IMR-90 (cell line): ENCODE measurements at regions not wholly inside any gene's neighbourhood (a gene's known extent, or its start where the extent isn't known, plus 50 kb on each side); places are given as distances from the start of the nearest gene placed in this dataset.

Source experiments
- ATAC-seq: fragments of 200-7000 bp; cut with Tn5 transposase; 2 replicates; pipeline ENCODE4 v1.9.1; 2020; ENCODE audit warnings: low read depth, mild to moderate bottlenecking, moderate library complexity
- BruUV-seq: library from RNA; stranded (reverse); fragments of 400-500 nt; replicated peaks from 2 replicates; lab custom pipeline; 2021; lab: Mats Ljungman, UMichigan
- CTCF ChIA-PET: fragments of 300-600 bp; formaldehyde crosslinking; extraction: SDS; loops from one replicate; lab custom pipeline; 2021; ENCODE audit warnings: antibody characterized with exemption; lab: Yijun Ruan, JAX
- POLR2A ChIA-PET: fragments of 300-600 bp; sonication (Branson Sonifier 250); formaldehyde crosslinking; loops from one replicate; lab custom pipeline; 2022; ENCODE audit warnings: antibody characterized with exemption; ENCODE audit not compliant: unreplicated experiment; lab: Charles Lee
- DNase-seq: peaks from one replicate; pipeline ENCODE4 v3.0.0; 2013
- H2AFZ ChIP-seq: replicated peaks from 2 replicates; pipeline ENCODE3; 2013; ENCODE audit warnings: low read length, mild to moderate bottlenecking; ENCODE audit not compliant: poor library complexity
- H2AK5ac ChIP-seq: 2 replicates; pipeline ENCODE4 v1.6.1; 2013; ENCODE audit warnings: low read depth, low read length, inconsistent platforms
- H2AK9ac ChIP-seq: replicated peaks from 2 replicates; pipeline ENCODE3; 2013; ENCODE audit warnings: mild to moderate bottlenecking, low read depth, low read length, moderate library complexity; ENCODE audit not compliant: poor library complexity
- H2BK120ac ChIP-seq: 2 replicates; pipeline ENCODE4 v1.6.1; 2013; ENCODE audit warnings: low read depth, low read length, inconsistent platforms
- H2BK15ac ChIP-seq: 3 replicates; pipeline ENCODE4 v1.6.1; 2013; ENCODE audit warnings: low read depth, low read length, inconsistent platforms
- H2BK20ac ChIP-seq: 2 replicates; pipeline ENCODE4 v1.6.1; 2013; ENCODE audit warnings: low read depth, mild to moderate bottlenecking, inconsistent platforms, low read length, moderate library complexity
- H2BK5ac ChIP-seq: 2 replicates; pipeline ENCODE4 v1.6.1; 2013; ENCODE audit warnings: mild to moderate bottlenecking, low read depth, low read length, inconsistent platforms; ENCODE audit not compliant: poor library complexity, severe bottlenecking
- H3K14ac ChIP-seq: replicated peaks from 2 replicates; pipeline ENCODE4 v1.6.1; 2013; ENCODE audit warnings: low read depth, low read length, inconsistent platforms
- H3K18ac ChIP-seq: 2 replicates; pipeline ENCODE4 v1.6.1; 2013; ENCODE audit warnings: low read depth, low read length, control low read depth
- H3K23ac ChIP-seq: 2 replicates; pipeline ENCODE4 v1.6.1; 2013; ENCODE audit warnings: low read depth, low read length, inconsistent platforms
- H3K27ac ChIP-seq: 2 replicates; pipeline ENCODE4 v1.5.1; 2013; ENCODE audit warnings: mild to moderate bottlenecking, control low read depth, low read length; ENCODE audit not compliant: insufficient read depth
- H3K27me3 ChIP-seq: 2 replicates; pipeline ENCODE4 v1.6.1; 2013; ENCODE audit warnings: low read length; ENCODE audit not compliant: control insufficient read depth, insufficient read depth
- H3K36me3 ChIP-seq: 2 replicates; pipeline ENCODE4 v1.6.1; 2013; ENCODE audit warnings: low read length, mixed read lengths; ENCODE audit not compliant: control insufficient read depth, insufficient read depth
- H3K4ac ChIP-seq: 2 replicates; pipeline ENCODE4 v1.6.1; 2013; ENCODE audit warnings: low read depth, low read length, inconsistent platforms
- H3K4me1 ChIP-seq: 2 replicates; pipeline ENCODE4 v1.6.1; 2013; ENCODE audit warnings: low read length, mixed read lengths; ENCODE audit not compliant: control insufficient read depth, insufficient read depth
- H3K4me2 ChIP-seq: 2 replicates; pipeline ENCODE4 v1.6.1; 2013; ENCODE audit warnings: low read depth, mild to moderate bottlenecking, control low read depth, low read length, moderate library complexity
- H3K4me3 ChIP-seq: 2 replicates; pipeline ENCODE4 v1.5.1; 2013; ENCODE audit warnings: low read depth, mild to moderate bottlenecking, control low read depth, low read length, moderate library complexity; ENCODE audit not compliant: insufficient read depth
- H3K56ac ChIP-seq: 2 replicates; pipeline ENCODE4 v1.6.1; 2013; ENCODE audit warnings: low read length, inconsistent platforms; ENCODE audit not compliant: insufficient read depth; ENCODE audit errors: extremely low read depth
- H3K79me1 ChIP-seq, 2 experiments: 2 replicates each; pipeline ENCODE4 v1.6.1; 2013; ENCODE audit warnings: low read length in 2 of 2, inconsistent platforms in 1 of 2, low read depth in 1 of 2
- H3K9ac ChIP-seq: 2 replicates; pipeline ENCODE4 v1.6.1; 2013; ENCODE audit warnings: low read depth, low read length, control low read depth
- H3K9me1 ChIP-seq: 2 replicates; pipeline ENCODE4 v1.6.1; 2013; ENCODE audit warnings: low read length, inconsistent platforms; ENCODE audit not compliant: insufficient read depth
- H3K9me3 ChIP-seq: 2 replicates; pipeline ENCODE4 v1.6.1; 2013; ENCODE audit warnings: low read length; ENCODE audit not compliant: control insufficient read depth, insufficient read depth
- H4K20me1 ChIP-seq: 2 replicates; pipeline ENCODE4 v1.6.1; 2013; ENCODE audit warnings: low read length, inconsistent platforms; ENCODE audit not compliant: insufficient read depth
- H4K5ac ChIP-seq: 2 replicates; pipeline ENCODE4 v1.6.1; 2013; ENCODE audit warnings: mild to moderate bottlenecking, low read depth, low read length, control low read depth
- H4K8ac ChIP-seq, 2 experiments: 2 replicates each; pipeline ENCODE4 v1.6.1; 2013; ENCODE audit warnings: low read depth in 2 of 2, low read length in 2 of 2, control low read depth in 1 of 2, inconsistent platforms in 1 of 2
- H4K91ac ChIP-seq: 2 replicates; pipeline ENCODE4 v1.6.1; 2013; ENCODE audit warnings: low read depth, low read length, inconsistent platforms; ENCODE audit not compliant: insufficient read depth
- BHLHE40 ChIP-seq: fragments of 150-350 bp; IDR thresholded peaks from 2 replicates; pipeline ENCODE4 v1.6.1; 2016; ENCODE audit warnings: mild to moderate bottlenecking, low read depth, low read length
- CEBPB ChIP-seq: IDR thresholded peaks from 2 replicates; pipeline ENCODE4 v1.6.1; 2012; ENCODE audit warnings: low read depth, low read length, improper control_type of control experiment
- CHD1 ChIP-seq: IDR thresholded peaks from 2 replicates; pipeline ENCODE4 v1.6.1; 2012; ENCODE audit warnings: low read depth, low read length, improper control_type of control experiment
- CTCF ChIP-seq: conservative IDR thresholded peaks from 2 replicates; pipeline ENCODE4 v1.5.1; 2012; ENCODE audit warnings: mild to moderate bottlenecking, low read depth, low read length, improper control_type of control experiment
- ELK1 ChIP-seq: fragments of 150-350 bp; IDR thresholded peaks from 2 replicates; pipeline ENCODE4 v1.6.1; 2016; ENCODE audit warnings: low read depth, mild to moderate bottlenecking, low read length, moderate library complexity, borderline replicate concordance
- FOS ChIP-seq: fragments of 150-350 bp; IDR thresholded peaks from 2 replicates; pipeline ENCODE4 v1.6.1; 2016; ENCODE audit warnings: low read depth, low read length
- MAFK ChIP-seq: IDR thresholded peaks from 2 replicates; pipeline ENCODE4 v1.6.1; 2012; ENCODE audit warnings: low read depth, low read length, improper control_type of control experiment
- MAZ ChIP-seq: IDR thresholded peaks from 2 replicates; pipeline ENCODE4 v1.6.1; 2012; ENCODE audit warnings: low read depth, mild to moderate bottlenecking, low read length, improper control_type of control experiment, moderate library complexity, borderline replicate concordance
- MXI1 ChIP-seq: IDR thresholded peaks from 2 replicates; pipeline ENCODE4 v1.6.1; 2012; ENCODE audit warnings: low read depth, mild to moderate bottlenecking, low read length, moderate library complexity, borderline replicate concordance
- NFE2L2 ChIP-seq: fragments of 150-350 bp; IDR thresholded peaks from 2 replicates; pipeline ENCODE4 v1.6.1; 2016; ENCODE audit warnings: low read depth, mild to moderate bottlenecking, low read length
- POLR2A ChIP-seq: IDR thresholded peaks from 2 replicates; pipeline ENCODE4 v1.6.1; 2012; ENCODE audit warnings: mild to moderate bottlenecking, low read depth, low read length
- RAD21 ChIP-seq: IDR thresholded peaks from 2 replicates; pipeline ENCODE4 v1.6.1; 2012; ENCODE audit warnings: low read length, improper control_type of control experiment
- RCOR1 ChIP-seq: IDR thresholded peaks from 2 replicates; pipeline ENCODE4 v1.6.1; 2012; ENCODE audit warnings: mild to moderate bottlenecking, low read length, improper control_type of control experiment; ENCODE audit not compliant: insufficient replicate concordance
- RFX5 ChIP-seq: IDR thresholded peaks from 2 replicates; pipeline ENCODE4 v1.8.0; 2012; ENCODE audit warnings: low read depth, mild to moderate bottlenecking, low read length, moderate library complexity
- SMC3 ChIP-seq: fragments of 150-350 bp; IDR thresholded peaks from 2 replicates; pipeline ENCODE4 v1.6.1; 2016; ENCODE audit warnings: low read depth, mild to moderate bottlenecking, antibody characterized with exemption, low read length, moderate library complexity
- USF2 ChIP-seq: fragments of 150-350 bp; IDR thresholded peaks from 2 replicates; pipeline ENCODE4 v1.6.1; 2017; ENCODE audit warnings: mild to moderate bottlenecking, antibody characterized with exemption, low read length, low read depth
- WGBS, 2 experiments: methylation state at CpG; one replicate each; pipeline versions ENCODE4 v1.1.5 to v1.1.7; 2013; ENCODE audit warnings: missing lambda C conversion rate in 2 of 2; ENCODE audit not compliant: insufficient read length in 1 of 2; ENCODE audit errors: extremely low coverage in 2 of 2; 5-methylcytosine and 5-hydroxymethylcytosine counted together
- dilution Hi-C: fragments of 300-500 bp; cut with HindIII; formaldehyde crosslinking; loops from one replicate; pipeline ENCODE4 v1.14.3; 2018; ENCODE audit warnings: low sequenced_read_pairs; ENCODE audit not compliant: unreplicated experiment
- in situ Hi-C: fragments of 300-500 bp; cut with MboI; formaldehyde crosslinking; loops from 3 replicates; pipeline ENCODE4 v1.14.3; 2019; ENCODE audit warnings: low sequenced_read_pairs, inconsistent platforms, mixed read lengths
- intact Hi-C: fragments of 100-400 bp; cut with micrococcal nuclease; formaldehyde crosslinking; loops from 2 replicates; pipeline ENCODE4 v1.10.0; 2022

- Histone ChIP-seq H3K23ac (no peak overlapping the region), H2BK5ac (no peak overlapping the region), H4K20me1 (no peaks in the 10 kb centered on the region), H3K79me1 (no peaks in the 10 kb centered on the region), H3K14ac (no peak overlapping the region), H2AK5ac (no peak overlapping the region), H3K27me3 (no peaks in the 10 kb centered on the region), H3K4me1 (no peaks in the 10 kb centered on the region), H3K56ac (no peak overlapping the region), H3K9me3 (no peaks in the 10 kb centered on the region), H4K5ac (no peak overlapping the region), H3K18ac (no peak overlapping the region), H3K9me1 (no peaks in the 10 kb centered on the region), H2BK20ac (no peak overlapping the region), H4K8ac (no peak overlapping the region), H3K27ac (no peak overlapping the region), H4K91ac (no peak overlapping the region), H3K4me2 (no peak overlapping the region), H2BK120ac (no peak overlapping the region), H2AK9ac (no peak overlapping the region), H3K4ac (no peak overlapping the region), H2AFZ (no peak overlapping the region), H3K9ac (no peak overlapping the region), H2BK15ac (no peak overlapping the region), H3K36me3 (no peaks in the 10 kb centered on the region), H3K4me3 (no peak overlapping the region)
- in situ Hi-C loops (no loop called here), intact Hi-C loops (no loop called here), dilution Hi-C loops (no loop called here)
- no peak for ATAC-seq
- ChIA-PET CTCF (no interaction called here), POLR2A (no interaction called here)
- no CpG with 5 or more reads among the region's 6 CpGs for WGBS, 2 experiments
- no peak for DNase-seq
- BruUV-seq: no TSS peak
- TF ChIP-seq RCOR1 (no peak), RFX5 (no peak), NFE2L2 (no peak), POLR2A (no peak), CHD1 (no peak), MAZ (no peak), USF2 (no peak), SMC3 (no peak), RAD21 (no peak), FOS (no peak), CTCF (no peak), MXI1 (no peak), MAFK (no peak), BHLHE40 (no peak), ELK1 (no peak), CEBPB (no peak)
Measured at GRCh38 chr19:33960566-33960965, 163.9 kb downstream of the KCTD15 start.
